ENCODE measurements at regions not wholly inside any gene's neighbourhood (a gene's known extent, or its start where the extent isn't known, plus 50 kb on each side); places are given as distances from the start of the nearest gene placed in this dataset.

- POLR2A ChIA-PET, result no interaction called here
Measured at GRCh38 chr12:98421316-98421715, 94.1 kb upstream of the TMPO start.

GRCh38 chr12:98422359-98422758 is 93.0 kb upstream of the TMPO start:
- CTCF ChIA-PET (ENCODE audit: unreplicated experiment), result no interaction called here

More at GRCh38 chr12:98421316-98421715, 94.1 kb upstream of the TMPO start:
- Histone ChIP-seq H3K27ac (ENCODE audit: low read depth, low read length, poor library complexity, severe bottlenecking) (no peak overlapping the region), H3K4me3 (ENCODE audit: low read depth, low read length, poor library complexity, severe bottlenecking) (no peak overlapping the region), H3K36me3 (ENCODE audit: insufficient read depth, low read length) (no peaks in the 10 kb centered on the region), H3K4me1 (ENCODE audit: insufficient read depth, low read length, poor library complexity, severe bottlenecking) (no peaks in the 10 kb centered on the region), H2AFZ (ENCODE audit: low read length) (no peak overlapping the region), H3K9me3 (ENCODE audit: low read length) (no peaks in the 10 kb centered on the region), H3K9me2 (ENCODE audit: insufficient read depth, low read length) (no peaks in the 10 kb centered on the region), H4K20me1 (ENCODE audit: insufficient read depth, low read length) (no peaks in the 10 kb centered on the region), H3K4me2 (ENCODE audit: low read length) (no peak overlapping the region), H3K79me2 (ENCODE audit: insufficient read depth, low read depth, low read length) (no peaks in the 10 kb centered on the region)
- CTCF ChIA-PET (ENCODE audit: unreplicated experiment), result no interaction called here
- BruUV-seq (replicated peaks), result no TSS peak
- TF ChIP-seq CTCF (conservative IDR thresholded peaks at IDR 0.05; ENCODE audit: low read length) (no peak), EZH2phosphoT487 (IDR thresholded peaks at IDR 0.05; ENCODE audit: borderline replicate concordance, low read depth, low read length) (no peak)
- DNase-seq (ENCODE audit: low spot score), result no peak
- intact Hi-C loops (cut with micrococcal nuclease; ENCODE audit: unreplicated experiment), result no loop called here

GRCh38 chr12:98422812-98423211 is 92.6 kb upstream of the TMPO start:
- TF ChIP-seq CTCF (conservative IDR thresholded peaks at IDR 0.05; ENCODE audit: low read length), result peak; percentile 26; the same call in 1 of the 2 replicates
- no peak for TF ChIP-seq EZH2phosphoT487 (IDR thresholded peaks at IDR 0.05; ENCODE audit: borderline replicate concordance, low read depth, low read length)
- Histone ChIP-seq H3K36me3 (ENCODE audit: insufficient read depth, low read length) (no peaks in the 10 kb centered on the region), H3K4me3 (ENCODE audit: low read depth, low read length, poor library complexity, severe bottlenecking) (no peak overlapping the region), H3K9me3 (ENCODE audit: low read length) (no peaks in the 10 kb centered on the region), H3K4me2 (ENCODE audit: low read length) (no peak overlapping the region), H3K27ac (ENCODE audit: low read depth, low read length, poor library complexity, severe bottlenecking) (no peak overlapping the region), H4K20me1 (ENCODE audit: insufficient read depth, low read length) (no peaks in the 10 kb centered on the region), H2AFZ (ENCODE audit: low read length) (no peak overlapping the region), H3K79me2 (ENCODE audit: insufficient read depth, low read depth, low read length) (no peaks in the 10 kb centered on the region), H3K9me2 (ENCODE audit: insufficient read depth, low read length) (no peaks in the 10 kb centered on the region), H3K4me1 (ENCODE audit: insufficient read depth, low read length, poor library complexity, severe bottlenecking) (no peaks in the 10 kb centered on the region)
- no peak for DNase-seq (ENCODE audit: low spot score)
- ChIA-PET POLR2A (no interaction called here), CTCF (ENCODE audit: unreplicated experiment) (no interaction called here)
- intact Hi-C loops (cut with micrococcal nuclease; ENCODE audit: unreplicated experiment), result no loop called here
- BruUV-seq (replicated peaks), result no TSS peak

More at GRCh38 chr12:98422359-98422758, 93.0 kb upstream of the TMPO start:
- Histone ChIP-seq H3K4me3 (ENCODE audit: low read depth, low read length, poor library complexity, severe bottlenecking) (no peak overlapping the region), H3K9me2 (ENCODE audit: insufficient read depth, low read length) (no peaks in the 10 kb centered on the region), H3K79me2 (ENCODE audit: insufficient read depth, low read depth, low read length) (no peaks in the 10 kb centered on the region), H3K36me3 (ENCODE audit: insufficient read depth, low read length) (no peaks in the 10 kb centered on the region), H2AFZ (ENCODE audit: low read length) (no peak overlapping the region), H4K20me1 (ENCODE audit: insufficient read depth, low read length) (no peaks in the 10 kb centered on the region), H3K27ac (ENCODE audit: low read depth, low read length, poor library complexity, severe bottlenecking) (no peak overlapping the region), H3K4me1 (ENCODE audit: insufficient read depth, low read length, poor library complexity, severe bottlenecking) (no peaks in the 10 kb centered on the region), H3K4me2 (ENCODE audit: low read length) (no peak overlapping the region), H3K9me3 (ENCODE audit: low read length) (no peaks in the 10 kb centered on the region)
- POLR2A ChIA-PET, result no interaction called here
- BruUV-seq (replicated peaks), result no TSS peak
- DNase-seq (ENCODE audit: low spot score), result no peak
- TF ChIP-seq CTCF (conservative IDR thresholded peaks at IDR 0.05; ENCODE audit: low read length) (no peak), EZH2phosphoT487 (IDR thresholded peaks at IDR 0.05; ENCODE audit: borderline replicate concordance, low read depth, low read length) (no peak)
- intact Hi-C loops (cut with micrococcal nuclease; ENCODE audit: unreplicated experiment), result no loop called here
